KMS-11 (cell line): ENCODE measurements at regions not wholly inside any gene's neighbourhood (a gene's known extent, or its start where the extent isn't known, plus 50 kb on each side); places are given as distances from the start of the nearest gene placed in this dataset.

Experiments used
- H2AFZ ChIP-seq: fragments of 200-600 bp; sonication (generic); 2 replicates; pipeline ENCODE4 v1.6.1; 2016; ENCODE audit warnings: antibody characterized with exemption, mixed run types, low read depth
- H3K27ac ChIP-seq: fragments of 200-600 bp; sonication (generic); 2 replicates; pipeline ENCODE4 v1.6.1; 2016; ENCODE audit warnings: mild to moderate bottlenecking, mixed run types
- H3K27me3 ChIP-seq: fragments of 200-600 bp; sonication (generic); 2 replicates; pipeline ENCODE4 v1.6.1; 2017; ENCODE audit warnings: mild to moderate bottlenecking, low read depth, mixed run types, moderate library complexity; ENCODE audit not compliant: insufficient read depth
- H3K36me3 ChIP-seq: fragments of 200-600 bp; sonication (generic); 2 replicates; pipeline ENCODE4 v1.6.1; 2017; ENCODE audit warnings: mild to moderate bottlenecking, mixed run types; ENCODE audit not compliant: insufficient read depth
- H3K4me1 ChIP-seq: fragments of 200-600 bp; sonication (generic); 2 replicates; pipeline ENCODE4 v1.6.1; 2016; ENCODE audit warnings: mild to moderate bottlenecking, low read depth, mixed run types; ENCODE audit not compliant: poor library complexity, severe bottlenecking
- H3K4me2 ChIP-seq: fragments of 200-600 bp; sonication (generic); 2 replicates; pipeline ENCODE4 v1.7.0; 2016; ENCODE audit warnings: mild to moderate bottlenecking, mixed run types
- H3K4me3 ChIP-seq: fragments of 200-600 bp; sonication (generic); IDR thresholded peaks from 2 replicates; pipeline ENCODE4 v1.6.1; 2017; ENCODE audit warnings: low read depth, low read length, mixed read lengths; ENCODE audit not compliant: insufficient read depth
- H3K79me2 ChIP-seq: fragments of 200-600 bp; sonication (generic); 2 replicates; pipeline ENCODE4 v1.6.1; 2016; ENCODE audit warnings: low read depth, mixed run types; ENCODE audit not compliant: insufficient read depth
- H3K9ac ChIP-seq: fragments of 200-600 bp; sonication (generic); 2 replicates; pipeline ENCODE4 v1.6.1; 2016; ENCODE audit warnings: mild to moderate bottlenecking, mixed run types
- H4K20me1 ChIP-seq: fragments of 200-600 bp; sonication (generic); 2 replicates; pipeline ENCODE4 v1.6.1; 2016; ENCODE audit warnings: mild to moderate bottlenecking, mixed run types; ENCODE audit not compliant: insufficient read depth
- TF ChIP-seq, protein P1 (sequence below): fragments of 200-600 bp; sonication (generic); conservative IDR thresholded peaks from 2 replicates; pipeline ENCODE4 v1.6.1; 2017; ENCODE audit warnings: low read depth, mild to moderate bottlenecking, antibody characterized with exemption, low read length, moderate library complexity, mixed read lengths

DNA sequence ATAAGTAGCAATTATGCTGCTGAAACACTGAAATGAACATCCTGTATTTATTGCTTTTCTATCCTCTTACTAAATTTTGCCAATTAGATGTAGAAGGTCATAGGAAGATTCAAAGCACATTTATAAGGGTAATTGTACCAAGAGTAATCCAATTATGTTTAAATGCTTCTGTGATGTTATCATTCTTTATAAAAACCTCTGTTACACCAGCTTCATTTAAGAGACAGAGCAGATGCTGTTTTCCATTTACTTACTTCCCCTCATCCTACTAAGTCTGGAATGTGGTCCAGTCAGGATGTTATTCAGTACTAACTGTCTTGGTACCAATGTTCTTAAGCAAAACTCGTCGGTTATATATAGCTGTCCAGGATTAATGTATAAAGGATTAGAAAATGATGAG is 539.6 kb downstream of the PDHA2 start:
- no peak overlapping the region for H2AFZ ChIP-seq
- no peak overlapping the region for H3K4me3 ChIP-seq
- H3K9ac ChIP-seq: no peak overlapping the region
- no peaks in the 10 kb centered on the region for H3K27me3 ChIP-seq
- no peaks in the 10 kb centered on the region for H3K4me1 ChIP-seq
- TF ChIP-seq, protein P1, sequence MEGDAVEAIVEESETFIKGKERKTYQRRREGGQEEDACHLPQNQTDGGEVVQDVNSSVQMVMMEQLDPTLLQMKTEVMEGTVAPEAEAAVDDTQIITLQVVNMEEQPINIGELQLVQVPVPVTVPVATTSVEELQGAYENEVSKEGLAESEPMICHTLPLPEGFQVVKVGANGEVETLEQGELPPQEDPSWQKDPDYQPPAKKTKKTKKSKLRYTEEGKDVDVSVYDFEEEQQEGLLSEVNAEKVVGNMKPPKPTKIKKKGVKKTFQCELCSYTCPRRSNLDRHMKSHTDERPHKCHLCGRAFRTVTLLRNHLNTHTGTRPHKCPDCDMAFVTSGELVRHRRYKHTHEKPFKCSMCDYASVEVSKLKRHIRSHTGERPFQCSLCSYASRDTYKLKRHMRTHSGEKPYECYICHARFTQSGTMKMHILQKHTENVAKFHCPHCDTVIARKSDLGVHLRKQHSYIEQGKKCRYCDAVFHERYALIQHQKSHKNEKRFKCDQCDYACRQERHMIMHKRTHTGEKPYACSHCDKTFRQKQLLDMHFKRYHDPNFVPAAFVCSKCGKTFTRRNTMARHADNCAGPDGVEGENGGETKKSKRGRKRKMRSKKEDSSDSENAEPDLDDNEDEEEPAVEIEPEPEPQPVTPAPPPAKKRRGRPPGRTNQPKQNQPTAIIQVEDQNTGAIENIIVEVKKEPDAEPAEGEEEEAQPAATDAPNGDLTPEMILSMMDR: no peak
- no peaks in the 10 kb centered on the region for H4K20me1 ChIP-seq
- no peak overlapping the region for H3K4me2 ChIP-seq
- H3K36me3 ChIP-seq: no peaks in the 10 kb centered on the region
- no peaks in the 10 kb centered on the region for H3K79me2 ChIP-seq
- no peak overlapping the region for H3K27ac ChIP-seq

DNA sequence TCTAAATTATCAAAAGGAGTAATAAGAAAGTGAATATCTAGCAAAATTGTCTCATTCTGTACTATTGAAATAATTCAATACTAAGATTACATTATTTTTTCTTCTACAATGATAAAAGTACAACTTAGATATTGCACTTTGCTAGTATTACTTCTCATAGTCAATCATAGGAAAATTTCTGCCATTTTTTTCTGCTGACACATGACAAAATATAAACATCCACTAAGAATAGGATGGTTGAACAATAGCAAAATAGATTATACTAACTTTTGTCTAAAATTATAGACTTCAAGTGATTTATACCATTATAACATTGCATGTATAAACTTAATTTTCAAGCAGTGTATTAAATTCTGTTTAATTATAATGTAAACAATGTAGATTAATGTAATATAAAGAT is 540.2 kb downstream of the PDHA2 start:
- Histone ChIP-seq H3K27ac (no peak overlapping the region), H2AFZ (no peak overlapping the region), H3K4me2 (no peak overlapping the region), H3K27me3 (no peaks in the 10 kb centered on the region), H3K4me1 (no peaks in the 10 kb centered on the region), H3K79me2 (no peaks in the 10 kb centered on the region), H4K20me1 (no peaks in the 10 kb centered on the region), H3K36me3 (no peaks in the 10 kb centered on the region), H3K9ac (no peak overlapping the region), H3K4me3 (no peak overlapping the region)
- TF ChIP-seq, protein P1: no peak

DNA sequence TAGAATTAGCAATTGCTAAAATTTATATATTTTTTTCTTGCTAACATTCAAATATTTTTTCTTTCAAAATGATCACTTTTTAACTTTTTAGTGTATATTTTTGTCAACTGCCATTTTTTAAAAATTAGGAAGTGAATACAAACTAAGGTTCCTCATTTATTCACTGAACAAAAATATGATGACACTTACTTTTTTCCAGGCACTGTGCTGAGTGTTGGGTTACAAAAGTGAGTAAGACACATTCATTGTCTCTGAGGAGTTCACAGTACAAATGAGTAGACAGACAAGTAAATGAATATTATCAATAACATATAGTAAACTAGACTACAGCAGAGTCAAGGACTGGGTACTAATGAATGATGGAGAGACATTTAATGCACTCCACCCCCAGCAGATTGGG is 543.5 kb downstream of the PDHA2 start:
- Histone ChIP-seq H3K4me1 (no peaks in the 10 kb centered on the region), H3K4me3 (no peak overlapping the region), H3K27me3 (no peaks in the 10 kb centered on the region), H2AFZ (no peak overlapping the region), H4K20me1 (no peaks in the 10 kb centered on the region), H3K27ac (no peak overlapping the region), H3K36me3 (no peaks in the 10 kb centered on the region), H3K4me2 (no peak overlapping the region), H3K79me2 (no peaks in the 10 kb centered on the region), H3K9ac (no peak overlapping the region)
- TF ChIP-seq, protein P1: no peak

DNA sequence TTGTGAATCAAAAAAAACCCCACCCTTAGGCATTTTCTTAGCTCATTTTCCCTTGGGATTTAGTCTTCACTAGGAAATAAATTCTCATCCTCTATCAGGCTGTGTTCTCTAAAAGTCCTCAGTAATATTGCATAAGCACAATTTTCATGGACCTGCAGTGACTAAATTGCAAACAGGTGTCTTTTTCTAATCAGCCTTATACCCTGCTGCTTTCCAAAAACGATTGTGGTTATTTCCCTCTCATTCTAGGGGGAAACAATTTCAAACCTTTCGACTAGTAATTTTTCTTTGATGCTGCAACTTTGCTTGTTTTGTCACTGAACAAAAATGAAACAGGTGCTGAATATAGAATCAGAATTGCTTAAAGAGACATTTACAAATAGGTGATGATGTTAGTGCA is 549.9 kb downstream of the PDHA2 start:
- Histone ChIP-seq H4K20me1 (no peaks in the 10 kb centered on the region), H3K4me2 (no peak overlapping the region), H3K36me3 (no peaks in the 10 kb centered on the region), H3K9ac (no peak overlapping the region), H3K27me3 (no peaks in the 10 kb centered on the region), H3K79me2 (no peaks in the 10 kb centered on the region), H3K27ac (no peak overlapping the region), H3K4me1 (no peaks in the 10 kb centered on the region), H2AFZ (no peak overlapping the region), H3K4me3 (no peak overlapping the region)
- TF ChIP-seq, protein P1: no peak

DNA sequence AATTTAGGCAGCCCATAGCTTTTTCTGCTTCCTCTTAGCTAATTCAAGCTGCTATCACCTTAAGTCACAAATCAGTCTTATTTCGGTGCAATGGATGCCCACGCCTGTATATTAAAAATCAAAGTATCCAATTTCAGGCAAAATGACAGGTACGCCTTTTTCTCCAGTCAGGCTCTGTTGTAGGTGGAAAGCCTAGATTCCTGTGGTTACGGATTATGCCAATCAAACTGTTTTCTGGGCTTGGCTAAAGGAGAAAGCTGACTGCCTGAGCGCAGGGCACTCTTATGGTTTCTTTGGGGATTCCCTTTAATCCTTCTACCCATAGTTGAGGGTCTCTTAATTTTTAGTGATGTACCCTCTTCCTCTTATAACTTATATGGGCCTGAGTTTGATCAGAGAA is 550.5 kb downstream of the PDHA2 start:
- H3K36me3 ChIP-seq: no peaks in the 10 kb centered on the region
- no peak overlapping the region for H3K9ac ChIP-seq
- H3K79me2 ChIP-seq: no peaks in the 10 kb centered on the region
- no peak overlapping the region for H3K4me3 ChIP-seq
- TF ChIP-seq, protein P1: no peak
- no peaks in the 10 kb centered on the region for H4K20me1 ChIP-seq
- H2AFZ ChIP-seq: no peak overlapping the region
- H3K4me1 ChIP-seq: no peaks in the 10 kb centered on the region
- no peak overlapping the region for H3K4me2 ChIP-seq
- no peaks in the 10 kb centered on the region for H3K27me3 ChIP-seq
- no peak overlapping the region for H3K27ac ChIP-seq
